HG03025 (cell line): ENCODE measurements at regions not wholly inside any gene's neighbourhood (a gene's known extent, or its start where the extent isn't known, plus 50 kb on each side); places are given as distances from the start of the nearest gene placed in this dataset.
"Not testable (repeated sequence)": the region's sequence is repeated elsewhere in the genome, so short reads cannot be mapped to it uniquely, and the experiment has no call there.

Experiments used
- ATAC-seq: cut with Tn5 transposase; IDR thresholded peaks from one replicate; pipeline ENCODE4 v1.9.1; 2021; ENCODE audit warnings: mild to moderate bottlenecking, moderate library complexity; ENCODE audit not compliant: unreplicated experiment, low FRiP score

GRCh38 chr5:88092958-88093605 lies 175.6 kb downstream of the TMEM161B start:
- ATAC-seq: no peak

- ATAC-seq: no peak
Observed at GRCh38 chr5:88092358-88092757, 176.3 kb downstream of the TMEM161B start.

- ATAC-seq: no peak
Observed at GRCh38 chr5:88090506-88090905, 178.1 kb downstream of the TMEM161B start.

- no peak for ATAC-seq
Observed at GRCh38 chr5:88089719-88090390, 178.8 kb downstream of the TMEM161B start.

- no peak for ATAC-seq
Observed at GRCh38 chr5:88085462-88085861, 183.2 kb downstream of the TMEM161B start.

GRCh38 chr5:88081877-88082276 lies 186.8 kb downstream of the TMEM161B start:
- no peak for ATAC-seq

- no peak for ATAC-seq
Observed at GRCh38 chr5:88063813-88064212, 204.8 kb downstream of the TMEM161B start.

- no peak for ATAC-seq
Observed at GRCh38 chr5:88060194-88060593, 208.5 kb downstream of the TMEM161B start.

- ATAC-seq: no peak
Observed at GRCh38 chr5:88058625-88059024, 210.0 kb downstream of the TMEM161B start.

GRCh38 chr5:88052468-88052867 lies 216.2 kb downstream of the TMEM161B start:
- not testable (repeated sequence) for ATAC-seq

GRCh38 chr5:88051148-88051547 lies 217.5 kb downstream of the TMEM161B start:
- no peak for ATAC-seq

GRCh38 chr5:88049737-88050136 lies 218.9 kb downstream of the TMEM161B start:
- ATAC-seq: no peak

GRCh38 chr5:88049156-88049555 lies 219.5 kb downstream of the TMEM161B start:
- no peak for ATAC-seq

GRCh38 chr5:88045931-88046461 lies 222.6 kb downstream of the TMEM161B start:
- no peak for ATAC-seq

GRCh38 chr5:88045165-88045564 lies 223.5 kb downstream of the TMEM161B start:
- ATAC-seq: no peak

GRCh38 chr5:88034520-88034919 lies 234.1 kb downstream of the TMEM161B start:
- ATAC-seq: no peak

GRCh38 chr5:88033191-88033590 lies 235.5 kb downstream of the TMEM161B start:
- ATAC-seq: no peak

- ATAC-seq: no peak
Observed at GRCh38 chr5:88029011-88029410, 239.6 kb downstream of the TMEM161B start.

GRCh38 chr5:88021141-88021540 lies 247.5 kb downstream of the TMEM161B start:
- ATAC-seq: no peak

- not testable (repeated sequence) for ATAC-seq
Observed at GRCh38 chr5:88014984-88015383, 253.7 kb downstream of the TMEM161B start.

- ATAC-seq: no peak
Observed at GRCh38 chr5:88000877-88001276, 267.8 kb downstream of the TMEM161B start.

GRCh38 chr5:87997662-87998061 lies 271.0 kb downstream of the TMEM161B start:
- no peak for ATAC-seq
